H7 (cell line): ENCODE measurements at regions not wholly inside any gene's neighbourhood (a gene's known extent, or its start where the extent isn't known, plus 50 kb on each side); places are given as distances from the start of the nearest gene placed in this dataset.
"Not testable (repeated sequence)": the region's sequence is repeated elsewhere in the genome, so short reads cannot be mapped to it uniquely, and the experiment has no call there.

ENCODE experiments used
- DNase-seq: peaks from one replicate; pipeline ENCODE4 v3.0.0; 2012
- H3K27me3 ChIP-seq: 2 replicates; pipeline ENCODE4 v1.6.0; 2011; ENCODE audit warnings: mild to moderate bottlenecking, low read length; ENCODE audit not compliant: control insufficient read depth, insufficient read depth
- H3K36me3 ChIP-seq: replicated peaks from 2 replicates; pipeline ENCODE4 v1.5.1; 2011; ENCODE audit warnings: low read length; ENCODE audit not compliant: control insufficient read depth, insufficient read depth
- H3K4me3 ChIP-seq: 2 replicates; pipeline ENCODE4 v1.5.1; 2011; ENCODE audit warnings: low read depth, mild to moderate bottlenecking, control low read depth, low read length, moderate library complexity; ENCODE audit not compliant: insufficient read depth

DNA sequence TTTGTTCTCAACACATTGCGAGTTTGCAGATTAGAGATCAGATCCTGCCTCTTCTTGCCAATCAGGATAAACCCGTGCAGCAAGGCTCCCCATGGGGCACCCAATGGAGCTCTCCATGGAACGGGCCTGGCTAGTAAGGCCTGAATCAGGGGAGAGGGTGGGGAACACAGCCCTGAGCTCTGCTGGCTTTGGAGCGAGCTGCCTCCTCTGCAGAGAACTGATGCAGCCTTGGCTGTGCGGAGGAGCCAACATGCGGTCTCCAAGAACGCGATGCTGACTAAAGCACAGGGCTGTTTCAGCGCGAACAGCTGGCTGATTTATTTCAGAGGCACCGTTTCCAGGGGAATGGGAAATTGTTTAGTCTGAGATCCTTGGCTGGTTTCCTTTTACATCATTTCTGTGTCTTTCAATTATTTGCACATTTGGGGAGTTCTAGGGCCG is 139.7 kb downstream of the TSEN15 start:
- no peak overlapping the region for H3K4me3 ChIP-seq
- DNase-seq = no peak
- H3K36me3 ChIP-seq = no peaks in the 10 kb centered on the region

DNA sequence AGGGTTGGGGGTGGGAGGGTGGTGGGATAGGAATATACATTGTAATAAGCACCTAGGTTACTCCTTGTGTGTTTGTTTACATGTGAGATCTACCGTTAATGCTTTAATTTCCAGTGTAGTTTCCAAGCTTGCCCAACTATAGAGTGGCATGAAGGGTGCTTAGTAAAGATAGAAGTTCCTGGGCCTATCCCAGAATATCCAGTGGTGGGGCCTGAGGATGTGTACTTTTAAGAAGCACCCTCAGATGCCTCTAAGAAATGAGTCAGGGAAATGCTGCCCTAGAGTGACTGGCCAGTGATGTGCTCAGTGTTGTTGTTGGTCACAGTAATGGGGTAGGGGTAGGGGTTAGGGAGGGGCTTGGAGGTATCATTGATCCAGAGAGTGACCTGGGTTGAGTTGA is 141.3 kb downstream of the TSEN15 start:
- Histone ChIP-seq H3K36me3 (no peaks in the 10 kb centered on the region), H3K4me3 (no peak overlapping the region), H3K27me3 (no peaks in the 10 kb centered on the region)
- DNase-seq = no peak

More for the DNA sequence above, 139.7 kb downstream of the TSEN15 start:
- H3K27me3 ChIP-seq = no peaks in the 10 kb centered on the region

DNA sequence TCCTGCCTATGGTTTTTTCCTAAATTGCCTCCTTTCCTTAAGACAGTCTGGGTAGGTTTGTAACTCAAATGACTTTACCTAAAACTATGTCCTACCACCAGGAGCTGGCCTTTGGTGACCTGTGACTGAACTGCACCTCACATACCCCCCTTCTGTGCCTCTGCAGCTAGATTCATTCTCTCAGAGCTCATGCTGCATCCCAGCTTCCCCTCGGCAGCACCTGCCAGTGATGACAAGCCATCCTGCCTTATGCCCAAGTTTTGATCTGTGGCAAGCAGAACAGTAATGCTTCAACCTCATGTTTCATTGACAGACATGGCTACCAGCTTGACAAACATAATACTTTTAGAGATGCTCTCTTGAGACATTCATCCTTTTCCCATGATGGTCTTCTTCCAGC is 141.9 kb downstream of the TSEN15 start:
- H3K36me3 ChIP-seq = no peaks in the 10 kb centered on the region
- H3K4me3 ChIP-seq = no peak overlapping the region
- DNase-seq = no peak
- H3K27me3 ChIP-seq = no peaks in the 10 kb centered on the region

DNA sequence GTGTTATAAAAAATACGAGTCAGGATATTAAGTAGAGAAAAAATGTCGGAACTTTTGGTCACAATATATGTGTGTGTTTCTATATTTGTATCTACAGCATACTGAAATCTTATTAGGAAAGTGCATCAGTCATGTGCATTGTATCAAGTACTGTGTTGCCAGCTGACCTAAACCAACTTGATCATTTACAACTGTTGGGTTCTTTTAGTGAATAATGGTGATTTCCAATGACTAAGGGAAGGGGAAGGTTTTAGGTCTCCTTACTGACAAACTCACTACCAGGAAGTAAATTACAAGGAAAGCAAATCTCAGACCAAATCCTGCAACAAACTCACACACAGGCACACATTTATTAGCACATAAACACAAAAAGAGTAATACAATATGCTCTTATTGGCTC is 142.7 kb downstream of the TSEN15 start:
- H3K27me3 ChIP-seq = no peaks in the 10 kb centered on the region
- H3K36me3 ChIP-seq = no peaks in the 10 kb centered on the region
- no peak for DNase-seq
- no peak overlapping the region for H3K4me3 ChIP-seq

DNA sequence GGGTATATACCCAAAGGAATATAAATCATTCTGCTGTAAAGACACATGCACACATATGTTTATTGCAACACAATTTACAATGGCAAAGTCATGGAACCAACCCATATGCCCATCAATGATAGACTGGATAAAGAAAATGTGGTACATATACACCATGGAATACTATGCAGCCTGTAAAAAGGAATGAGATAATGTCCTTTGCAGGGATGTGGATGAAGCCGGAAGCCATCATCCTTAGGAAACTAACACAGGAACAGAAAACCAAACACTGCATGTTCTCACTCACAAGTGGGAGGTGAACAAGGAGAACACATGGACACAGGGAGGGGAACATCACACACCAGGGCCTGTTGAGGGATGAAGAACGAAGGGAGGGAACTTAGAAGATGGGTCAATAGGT is 144.2 kb downstream of the TSEN15 start:
- not testable (repeated sequence) for DNase-seq, H3K4me3 ChIP-seq, H3K27me3 ChIP-seq, H3K36me3 ChIP-seq

DNA sequence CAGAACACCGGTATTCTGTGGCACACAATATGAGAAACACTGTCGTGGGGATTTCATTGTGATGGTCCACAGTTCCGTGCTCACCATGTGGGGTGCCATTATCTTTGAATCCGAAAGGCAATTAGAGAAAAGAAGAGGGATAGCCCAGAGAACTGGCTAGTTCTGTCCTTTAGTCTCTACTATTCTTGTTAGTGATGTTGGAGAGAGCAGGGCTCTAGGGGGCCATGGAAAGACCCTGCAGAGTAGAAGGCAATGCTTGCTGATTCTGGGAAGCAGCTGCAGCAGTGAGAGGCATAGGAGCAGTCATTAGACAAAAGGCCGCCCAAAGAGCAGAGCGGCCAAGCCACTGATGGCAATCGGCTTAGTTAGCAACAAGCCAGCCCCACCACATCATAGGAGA is 146.3 kb downstream of the TSEN15 start:
- Histone ChIP-seq H3K27me3 (no peaks in the 10 kb centered on the region), H3K4me3 (no peak overlapping the region), H3K36me3 (no peaks in the 10 kb centered on the region)
- no peak for DNase-seq

DNA sequence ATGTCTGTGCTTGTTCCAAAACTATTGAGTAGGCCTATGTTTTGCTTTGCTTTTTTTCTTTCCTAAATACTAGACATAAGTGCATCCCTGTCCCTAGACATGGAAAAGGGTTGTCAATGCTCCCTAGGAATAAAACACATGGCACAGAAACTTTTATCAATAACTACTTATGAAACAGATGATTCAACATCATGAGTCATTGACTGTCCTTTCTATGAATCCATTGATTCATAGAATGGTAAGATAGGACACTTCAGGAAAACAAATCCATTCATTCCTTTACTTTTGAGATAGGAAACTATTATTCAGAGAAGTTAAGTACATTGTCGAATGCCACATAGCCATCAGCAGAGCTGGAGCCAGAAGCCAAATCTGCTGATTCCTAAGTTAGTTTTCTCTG is 147.5 kb downstream of the TSEN15 start:
- DNase-seq = no peak
- Histone ChIP-seq H3K36me3 (no peaks in the 10 kb centered on the region), H3K4me3 (no peak overlapping the region), H3K27me3 (no peaks in the 10 kb centered on the region)

DNA sequence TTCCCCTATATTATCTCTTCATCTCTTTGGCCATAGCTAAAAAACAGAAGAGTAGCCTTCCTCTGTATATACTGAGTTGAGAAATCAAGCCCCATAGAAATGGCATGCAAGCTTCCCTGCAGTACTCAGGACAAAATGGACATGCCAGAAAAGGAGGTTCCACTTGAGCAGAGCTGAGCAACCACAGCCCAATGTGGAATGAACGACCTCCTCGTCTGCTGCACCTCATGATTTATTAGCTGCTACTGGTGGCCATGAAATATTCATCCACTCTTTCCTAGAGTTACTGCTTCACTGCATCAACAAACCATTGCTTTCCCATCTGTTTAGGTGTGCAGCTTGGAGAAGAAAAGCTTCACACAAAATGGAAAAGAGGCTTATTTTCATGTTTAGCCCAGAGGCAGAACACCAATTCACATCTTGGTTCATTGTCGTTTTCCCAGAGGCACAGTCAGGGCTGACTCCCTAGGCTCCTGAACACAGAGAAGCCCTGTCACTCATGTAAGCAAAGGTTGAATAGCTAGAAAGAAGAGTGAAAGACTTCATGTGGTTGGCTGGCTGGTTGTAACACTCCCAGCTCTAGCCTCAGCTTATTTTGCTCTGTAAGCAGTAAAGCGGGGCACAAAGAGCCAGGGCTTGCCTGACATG is 148.0 kb downstream of the TSEN15 start:
- H3K36me3 ChIP-seq = no peaks in the 10 kb centered on the region
- no peak overlapping the region for H3K4me3 ChIP-seq
- DNase-seq = no peak
- no peaks in the 10 kb centered on the region for H3K27me3 ChIP-seq

DNA sequence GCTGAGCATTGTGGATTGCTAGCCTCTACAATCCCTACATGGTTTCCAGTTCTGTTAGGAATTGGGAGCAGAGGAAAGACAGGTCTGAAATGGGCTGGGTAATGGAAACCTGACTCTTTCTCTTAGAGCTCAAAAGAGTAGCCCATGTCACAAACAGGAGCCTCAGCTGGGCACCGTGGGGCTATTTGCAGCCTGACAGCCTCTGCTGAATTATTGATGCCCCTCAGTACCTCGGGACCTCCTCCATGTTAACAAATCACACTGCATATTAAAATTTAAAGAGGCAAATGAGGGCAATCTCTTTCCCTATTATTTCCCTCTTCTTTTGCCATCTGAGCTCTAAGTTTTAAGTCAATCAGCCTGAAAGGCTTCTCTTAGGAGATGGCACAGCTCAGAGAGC is 157.1 kb downstream of the TSEN15 start:
- H3K36me3 ChIP-seq = no peaks in the 10 kb centered on the region
- no peaks in the 10 kb centered on the region for H3K27me3 ChIP-seq
- no peak for DNase-seq
- H3K4me3 ChIP-seq = no peak overlapping the region

DNA sequence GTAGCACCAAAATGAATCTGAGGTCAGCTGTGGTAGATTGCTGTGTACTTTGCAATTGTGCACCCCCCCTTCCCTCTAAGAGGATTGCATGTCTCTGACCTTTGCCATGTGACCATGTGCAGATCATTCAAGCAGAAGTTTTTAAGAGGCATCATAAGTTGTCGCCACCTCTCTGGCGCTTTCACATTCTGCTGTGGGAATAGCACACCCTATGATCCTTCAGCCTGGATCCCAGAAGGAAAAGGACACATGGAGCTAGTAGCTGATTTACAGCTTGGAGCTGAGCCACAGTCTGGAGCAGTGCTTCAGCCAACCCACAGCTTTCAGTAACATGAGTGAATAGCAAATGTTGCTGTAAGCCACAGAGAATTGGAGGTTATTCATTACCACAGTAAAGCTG is 158.5 kb downstream of the TSEN15 start:
- no peaks in the 10 kb centered on the region for H3K27me3 ChIP-seq
- H3K4me3 ChIP-seq = no peak overlapping the region
- no peak for DNase-seq
- H3K36me3 ChIP-seq = no peaks in the 10 kb centered on the region

DNA sequence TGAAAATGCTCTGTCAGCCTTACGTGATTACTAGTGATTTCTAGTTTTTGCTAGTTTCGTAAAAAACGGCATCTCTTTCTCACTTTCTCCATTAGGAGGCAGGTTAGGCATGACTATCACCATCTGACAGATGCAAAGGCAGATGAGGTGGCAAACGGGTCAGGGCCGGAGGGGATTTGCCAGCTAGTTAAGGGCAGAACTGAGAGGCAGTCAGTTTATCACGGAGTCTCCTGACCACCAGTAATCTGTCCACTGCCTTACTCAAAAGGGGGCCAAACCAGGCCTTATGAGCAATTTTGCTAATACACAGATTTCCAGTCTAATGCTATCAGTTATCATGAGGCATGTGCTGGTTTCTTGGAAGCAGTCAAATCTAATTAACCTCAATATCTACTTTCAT is 159.3 kb downstream of the TSEN15 start:
- H3K4me3 ChIP-seq = no peak overlapping the region
- no peaks in the 10 kb centered on the region for H3K27me3 ChIP-seq
- no peak for DNase-seq
- no peaks in the 10 kb centered on the region for H3K36me3 ChIP-seq

DNA sequence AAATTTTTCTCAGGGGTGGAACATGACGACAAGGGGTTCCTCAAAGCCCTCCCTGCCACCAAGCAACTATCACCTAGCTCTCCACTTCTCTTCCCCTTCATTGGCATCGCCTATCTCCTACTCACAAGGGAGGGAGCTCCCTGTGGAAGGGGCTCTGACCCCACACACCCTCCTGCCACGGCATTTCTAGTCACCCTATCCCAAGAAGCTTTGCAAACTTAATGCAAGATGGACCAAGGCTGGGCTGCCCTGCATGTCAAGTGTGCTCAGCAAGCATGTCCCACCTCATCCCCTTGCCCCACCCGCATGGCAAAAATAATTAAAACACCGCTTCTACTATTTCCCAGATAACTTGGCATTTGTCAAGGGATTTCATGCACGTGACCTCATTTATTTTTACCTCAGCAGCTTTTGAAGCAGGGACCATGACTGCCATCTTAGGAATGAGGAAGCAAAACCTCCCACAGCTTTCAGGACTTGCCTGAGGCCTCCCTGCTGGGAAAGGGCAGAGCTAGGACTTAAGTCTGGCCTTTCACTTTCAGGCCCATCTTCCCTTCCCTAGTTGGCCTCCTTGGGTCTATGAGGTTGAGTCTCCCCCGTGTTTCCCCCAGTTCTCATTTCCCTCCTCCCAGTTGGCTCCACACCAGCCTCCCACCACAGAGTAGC is 161.3 kb downstream of the TSEN15 start:
- Histone ChIP-seq H3K36me3 (no peaks in the 10 kb centered on the region), H3K27me3 (no peaks in the 10 kb centered on the region), H3K4me3 (no peak overlapping the region)
- DNase-seq = no peak

DNA sequence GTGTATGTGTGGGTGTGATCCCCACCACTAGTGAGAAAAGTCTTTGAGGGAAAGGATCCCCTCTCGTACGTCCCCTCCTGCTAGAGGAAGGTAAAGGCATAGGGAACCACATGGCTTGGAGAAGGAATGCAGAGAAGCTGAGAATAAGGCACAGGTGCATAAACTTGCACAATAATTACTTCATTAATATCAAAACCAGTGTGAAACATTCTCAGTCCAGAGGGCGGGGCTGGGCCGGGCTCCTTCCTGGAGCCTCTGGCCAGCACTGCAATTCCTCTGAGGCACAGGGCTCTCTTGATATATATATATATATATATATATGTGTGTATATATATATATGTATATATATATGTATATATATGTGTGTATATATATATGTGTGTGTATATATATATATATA is 162.6 kb downstream of the TSEN15 start:
- no peak for DNase-seq
- H3K36me3 ChIP-seq = no peaks in the 10 kb centered on the region
- no peak overlapping the region for H3K4me3 ChIP-seq
- H3K27me3 ChIP-seq = no peaks in the 10 kb centered on the region

DNA sequence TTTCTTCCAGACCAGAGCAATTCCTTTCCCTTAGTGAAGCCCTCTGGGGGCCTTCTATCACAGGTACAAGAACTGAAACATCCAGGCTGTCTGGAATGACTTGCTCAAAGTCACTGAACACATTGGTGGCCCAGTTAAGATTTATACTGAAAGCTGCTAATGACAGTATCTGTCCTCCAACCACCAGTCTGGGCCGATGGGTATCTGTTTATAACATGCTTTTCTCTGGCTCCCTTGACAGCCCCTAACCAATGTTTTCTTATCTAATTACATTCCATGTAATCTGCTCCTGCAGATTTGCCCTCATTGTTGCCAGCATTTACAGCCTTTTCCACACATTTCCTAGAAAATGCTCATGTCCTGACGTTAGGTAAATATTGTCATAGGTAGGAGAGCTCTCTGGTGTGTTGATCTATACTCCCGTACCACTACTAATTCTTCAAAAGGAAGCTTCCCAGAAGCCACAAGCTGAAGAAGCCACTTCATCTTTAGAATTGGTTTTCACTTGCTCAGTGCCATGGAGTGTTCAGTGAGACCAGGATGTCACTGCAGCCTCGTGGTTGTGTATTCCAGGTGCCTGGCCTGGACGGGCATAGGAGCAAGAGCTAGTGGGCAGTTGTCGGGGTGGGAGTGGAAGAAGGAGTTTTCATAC is 163.9 kb downstream of the TSEN15 start:
- no peak overlapping the region for H3K4me3 ChIP-seq
- no peak for DNase-seq
- H3K27me3 ChIP-seq = no peaks in the 10 kb centered on the region
- no peaks in the 10 kb centered on the region for H3K36me3 ChIP-seq

DNA sequence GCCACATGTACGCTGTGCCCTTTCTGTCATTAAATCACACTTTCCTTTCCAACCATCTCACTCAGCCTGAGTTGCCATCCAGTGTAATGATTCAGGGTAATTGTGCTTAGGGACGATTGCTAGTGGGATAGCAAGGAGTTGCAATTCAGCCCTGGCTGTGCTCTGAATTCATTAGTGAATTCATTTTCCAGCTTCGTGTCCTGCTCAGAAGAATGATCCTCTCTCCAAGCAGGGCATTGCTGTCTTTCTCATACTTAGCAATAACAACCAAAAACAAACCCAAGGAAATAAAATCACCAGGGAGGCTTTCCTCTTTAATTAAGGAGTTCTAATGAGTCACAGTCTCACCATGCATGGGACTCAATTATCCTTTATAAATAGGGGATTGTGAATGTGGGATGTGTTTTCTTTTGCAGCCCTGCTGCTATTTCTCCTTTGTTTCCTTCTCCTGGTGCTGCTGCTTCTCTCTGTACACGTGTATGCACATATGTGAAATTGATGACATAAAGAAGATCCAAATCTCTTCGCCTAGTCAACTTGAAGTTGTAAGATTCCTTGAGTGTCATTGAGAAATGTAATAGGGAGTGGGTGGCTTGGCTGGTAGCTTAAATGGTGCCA is 167.0 kb downstream of the TSEN15 start:
- Histone ChIP-seq H3K27me3 (peaks cover 5% of the 10 kb centered on the region), H3K36me3 (no peaks in the 10 kb centered on the region), H3K4me3 (no peak overlapping the region)
- DNase-seq = no peak
